PC-9 (cell line): ENCODE measurements at regions not wholly inside any gene's neighbourhood (a gene's known extent, or its start where the extent isn't known, plus 50 kb on each side); places are given as distances from the start of the nearest gene placed in this dataset.

Source experiments
- BruUV-seq: library from RNA; stranded (reverse); fragments of 400-500 nt; replicated peaks from 2 replicates; lab custom pipeline; 2021; lab: Mats Ljungman, UMichigan
- CTCF ChIA-PET: fragments of 300-600 bp; sonication (Branson Sonifier 250); formaldehyde crosslinking; loops from one replicate; lab custom pipeline; 2022; ENCODE audit warnings: antibody characterized with exemption; lab: Charles Lee
- POLR2A ChIA-PET: fragments of 300-600 bp; sonication (Branson Sonifier 250); formaldehyde crosslinking; loops from one replicate; lab custom pipeline; 2022; ENCODE audit warnings: antibody characterized with exemption; ENCODE audit not compliant: unreplicated experiment; lab: Charles Lee
- DNase-seq, 2 experiments: peaks; one replicate each; pipeline versions ENCODE4 v3.0.0 to v3.0.0-alpha.2; 2015 to 2022; ENCODE audit warnings: mixed read lengths in 1 of 2
- H2AFZ ChIP-seq: fragments of 200-600 bp; sonication (generic); 2 replicates; pipeline ENCODE4 v1.8.1; 2017; ENCODE audit warnings: antibody characterized with exemption
- H3F3A ChIP-seq: fragments of 200-600 bp; sonication (generic); 2 replicates; pipeline ENCODE4 v1.8.1; 2017; ENCODE audit warnings: antibody characterized with exemption, mild to moderate bottlenecking, low read depth; ENCODE audit not compliant: insufficient read depth
- H3K27ac ChIP-seq: fragments of 200-600 bp; sonication (generic); 2 replicates; pipeline ENCODE4 v1.6.1; 2016; ENCODE audit warnings: mixed run types
- H3K27me3 ChIP-seq: fragments of 200-600 bp; sonication (generic); 2 replicates; pipeline ENCODE4 v1.6.1; 2016; ENCODE audit warnings: low read depth, mixed run types; ENCODE audit not compliant: insufficient read depth
- H3K36me3 ChIP-seq: fragments of 200-600 bp; sonication (generic); 2 replicates; pipeline ENCODE4 v1.6.1; 2016; ENCODE audit warnings: low read depth, mixed run types
- H3K4me1 ChIP-seq: fragments of 200-600 bp; sonication (generic); replicated peaks from 2 replicates; pipeline ENCODE4 v1.6.1; 2016; ENCODE audit warnings: mixed run types; ENCODE audit not compliant: insufficient read depth
- H3K4me2 ChIP-seq: fragments of 200-600 bp; sonication (generic); 2 replicates; pipeline ENCODE4 v1.6.1; 2017; ENCODE audit warnings: mixed run types
- H3K4me3 ChIP-seq: fragments of 200-600 bp; sonication (generic); 2 replicates; pipeline ENCODE4 v1.6.1; 2016; ENCODE audit warnings: mixed run types
- H3K79me2 ChIP-seq: fragments of 200-600 bp; sonication (generic); 2 replicates; pipeline ENCODE4 v1.6.1; 2017; ENCODE audit warnings: low read depth, mixed run types
- H3K9me2 ChIP-seq: fragments of 200-600 bp; sonication (generic); 2 replicates; pipeline ENCODE4 v1.8.1; 2017; ENCODE audit warnings: mild to moderate bottlenecking; ENCODE audit not compliant: insufficient read depth
- H3K9me3 ChIP-seq: fragments of 200-600 bp; sonication (generic); 2 replicates; pipeline ENCODE4 v1.8.1; 2016; ENCODE audit warnings: low read depth; ENCODE audit not compliant: insufficient read depth
- H4K20me1 ChIP-seq: fragments of 200-600 bp; sonication (generic); 2 replicates; pipeline ENCODE4 v1.8.1; 2017; ENCODE audit not compliant: insufficient read depth
- EZH2 ChIP-seq: fragments of 200-600 bp; sonication (generic); IDR thresholded peaks from 2 replicates; pipeline ENCODE4 v1.8.0; 2017; ENCODE audit warnings: antibody characterized with exemption, low read depth
- intact Hi-C: fragments of 100-400 bp; cut with micrococcal nuclease; formaldehyde crosslinking; loops from one replicate; pipeline ENCODE4 v1.10.0; 2022; ENCODE audit not compliant: unreplicated experiment
- TF ChIP-seq, protein P1 (sequence below): fragments of 200-600 bp; sonication (generic); conservative IDR thresholded peaks from 2 replicates; pipeline ENCODE4 v1.6.1; 2017; ENCODE audit warnings: mixed run types, antibody characterized with exemption, mild to moderate bottlenecking, moderate library complexity

DNA sequence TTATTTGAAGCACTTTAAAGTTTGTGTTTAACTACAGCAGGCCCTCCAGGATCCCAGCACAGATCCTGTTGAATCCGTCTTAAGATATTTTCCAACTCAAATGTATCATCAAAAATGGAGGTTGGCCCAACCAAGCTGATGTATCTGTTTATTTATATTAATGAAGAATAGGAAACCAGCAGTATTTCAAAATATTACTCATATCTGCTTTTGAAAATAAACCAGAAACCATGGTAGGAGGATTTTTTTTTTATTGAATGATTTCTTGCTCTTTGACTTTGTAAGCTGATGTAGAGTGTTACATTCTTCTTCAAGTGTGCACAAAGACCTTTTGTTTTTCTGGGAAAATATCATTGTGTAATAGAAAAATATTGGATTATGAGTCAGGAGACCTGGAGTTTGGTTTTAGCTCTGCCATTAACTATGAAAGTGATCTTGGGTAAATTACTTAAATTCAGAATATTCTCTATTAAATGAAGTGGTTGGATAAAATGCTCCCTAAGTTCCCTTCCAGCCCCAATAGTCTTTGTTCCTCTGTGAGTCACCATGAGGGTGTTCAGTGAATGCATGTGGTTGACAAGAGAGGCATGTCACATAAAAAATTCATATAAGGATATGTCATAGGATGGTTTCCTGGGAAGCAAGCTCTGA, 221.3 kb upstream of the GAP43 start:
- CTCF ChIA-PET: no interaction called here
- Histone ChIP-seq H3F3A (no peaks in the 10 kb centered on the region), H3K9me2 (no peaks in the 10 kb centered on the region), H2AFZ (no peak overlapping the region), H3K4me3 (no peak overlapping the region), H3K27ac (no peak overlapping the region), H3K4me1 (no peaks in the 10 kb centered on the region), H3K4me2 (no peak overlapping the region), H3K27me3 (no peaks in the 10 kb centered on the region), H3K36me3 (no peaks in the 10 kb centered on the region), H3K9me3 (no peaks in the 10 kb centered on the region), H3K79me2 (no peaks in the 10 kb centered on the region), H4K20me1 (no peaks in the 10 kb centered on the region)
- TF ChIP-seq, protein P1, sequence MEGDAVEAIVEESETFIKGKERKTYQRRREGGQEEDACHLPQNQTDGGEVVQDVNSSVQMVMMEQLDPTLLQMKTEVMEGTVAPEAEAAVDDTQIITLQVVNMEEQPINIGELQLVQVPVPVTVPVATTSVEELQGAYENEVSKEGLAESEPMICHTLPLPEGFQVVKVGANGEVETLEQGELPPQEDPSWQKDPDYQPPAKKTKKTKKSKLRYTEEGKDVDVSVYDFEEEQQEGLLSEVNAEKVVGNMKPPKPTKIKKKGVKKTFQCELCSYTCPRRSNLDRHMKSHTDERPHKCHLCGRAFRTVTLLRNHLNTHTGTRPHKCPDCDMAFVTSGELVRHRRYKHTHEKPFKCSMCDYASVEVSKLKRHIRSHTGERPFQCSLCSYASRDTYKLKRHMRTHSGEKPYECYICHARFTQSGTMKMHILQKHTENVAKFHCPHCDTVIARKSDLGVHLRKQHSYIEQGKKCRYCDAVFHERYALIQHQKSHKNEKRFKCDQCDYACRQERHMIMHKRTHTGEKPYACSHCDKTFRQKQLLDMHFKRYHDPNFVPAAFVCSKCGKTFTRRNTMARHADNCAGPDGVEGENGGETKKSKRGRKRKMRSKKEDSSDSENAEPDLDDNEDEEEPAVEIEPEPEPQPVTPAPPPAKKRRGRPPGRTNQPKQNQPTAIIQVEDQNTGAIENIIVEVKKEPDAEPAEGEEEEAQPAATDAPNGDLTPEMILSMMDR: no peak
- no peak for TF ChIP-seq EZH2
- no peak for DNase-seq
- intact Hi-C loops: no loop called here
- BruUV-seq: no TSS peak
- POLR2A ChIA-PET: interaction anchor here (0.5 kb wide), 1 partner anchor 256 kb away, joined by 22 read pairs; no protein-coding TSS in a partner anchor

GRCh38 chr3:115402651-115403050, 220.7 kb upstream of the GAP43 start:
- ChIA-PET POLR2A (no interaction called here), CTCF (no interaction called here)
- no peaks in the 10 kb centered on the region for H3K79me2 ChIP-seq
- no peak overlapping the region for H2AFZ ChIP-seq
- no peaks in the 10 kb centered on the region for H4K20me1 ChIP-seq
- intact Hi-C loops: no loop called here
- H3K4me3 ChIP-seq: no peak overlapping the region
- no peak for DNase-seq
- H3K36me3 ChIP-seq: no peaks in the 10 kb centered on the region
- no peak for TF ChIP-seq EZH2
- TF ChIP-seq, protein P1: no peak
- no peaks in the 10 kb centered on the region for H3K9me2 ChIP-seq
- no TSS peak for BruUV-seq
- H3F3A ChIP-seq: no peaks in the 10 kb centered on the region
- H3K4me1 ChIP-seq: no peaks in the 10 kb centered on the region
- H3K27ac ChIP-seq: no peak overlapping the region
- H3K27me3 ChIP-seq: no peaks in the 10 kb centered on the region
- H3K4me2 ChIP-seq: no peak overlapping the region
- H3K9me3 ChIP-seq: no peaks in the 10 kb centered on the region

DNA sequence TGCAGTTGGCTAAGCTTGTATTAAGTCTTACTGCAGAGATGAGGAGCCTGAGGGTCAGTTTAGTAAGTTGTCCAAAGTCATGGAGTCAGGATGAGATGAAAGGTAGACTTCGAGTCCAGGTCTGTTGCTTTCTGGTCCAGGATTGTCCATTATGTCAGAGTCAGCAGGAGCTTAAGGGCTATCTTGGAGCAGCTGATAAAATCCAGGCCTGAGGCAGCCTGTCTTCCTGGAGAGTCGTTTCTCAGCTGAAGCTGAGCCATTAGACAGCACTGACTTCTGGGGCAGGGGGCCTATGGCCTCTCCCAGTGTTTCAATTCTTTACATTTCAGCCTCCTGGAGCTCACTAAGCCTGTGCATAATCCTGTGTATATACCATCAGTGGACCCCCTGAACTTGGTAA, 219.5 kb upstream of the GAP43 start:
- H3F3A ChIP-seq: no peaks in the 10 kb centered on the region
- no peak for DNase-seq
- ChIA-PET POLR2A (no interaction called here), CTCF (no interaction called here)
- H3K79me2 ChIP-seq: no peaks in the 10 kb centered on the region
- no peaks in the 10 kb centered on the region for H4K20me1 ChIP-seq
- no peaks in the 10 kb centered on the region for H3K36me3 ChIP-seq
- H3K4me3 ChIP-seq: no peak overlapping the region
- no peaks in the 10 kb centered on the region for H3K4me1 ChIP-seq
- TF ChIP-seq EZH2: no peak
- TF ChIP-seq, protein P1: no peak
- intact Hi-C loops: no loop called here
- no peaks in the 10 kb centered on the region for H3K27me3 ChIP-seq
- H3K9me2 ChIP-seq: no peaks in the 10 kb centered on the region
- H3K27ac ChIP-seq: no peak overlapping the region
- no peaks in the 10 kb centered on the region for H3K9me3 ChIP-seq
- no peak overlapping the region for H3K4me2 ChIP-seq
- H2AFZ ChIP-seq: no peak overlapping the region
- no TSS peak for BruUV-seq
